WTC11 (cell line): ENCODE measurements at regions not wholly inside any gene's neighbourhood (a gene's known extent, or its start where the extent isn't known, plus 50 kb on each side); places are given as distances from the start of the nearest gene placed in this dataset.

ENCODE experiments used
- ATAC-seq: fragments of 200-7000 bp; cut with Tn5 transposase; 2 replicates; pipeline ENCODE4 v1.10.0; 2021; ENCODE audit warnings: mild to moderate bottlenecking, moderate library complexity
- CTCF ChIA-PET: fragments of 300-600 bp; sonication (Branson Sonifier 250); formaldehyde crosslinking; loops from one replicate; lab custom pipeline; 2021; ENCODE audit warnings: antibody characterized with exemption; lab: Charles Lee
- POLR2A ChIA-PET: fragments of 350-600 bp; sonication (Branson Sonifier 250); formaldehyde crosslinking; loops from one replicate; lab custom pipeline; 2021; ENCODE audit warnings: antibody characterized with exemption; lab: Charles Lee
- DNase-seq: peaks from one replicate; pipeline ENCODE4 v3.0.0; 2021; ENCODE audit warnings: low spot score
- H3K27ac Mint-ChIP-seq: 2 replicates; pipeline ENCODE4 v1.8.0; 2021; ENCODE audit warnings: mixed read lengths
- H3K27me3 Mint-ChIP-seq: 2 replicates; pipeline ENCODE4 v1.8.0; 2021; ENCODE audit warnings: low read depth, mild to moderate bottlenecking, moderate library complexity, mixed read lengths
- H3K36me3 Mint-ChIP-seq: 2 replicates; pipeline ENCODE4 v1.8.0; 2021; ENCODE audit warnings: mixed read lengths
- H3K4me1 Mint-ChIP-seq: 2 replicates; pipeline ENCODE4 v1.8.0; 2022; ENCODE audit warnings: mixed read lengths
- H3K4me3 Mint-ChIP-seq: 2 replicates; pipeline ENCODE4 v1.8.0; 2021; ENCODE audit warnings: mild to moderate bottlenecking, moderate library complexity, mixed read lengths
- H3K9me3 Mint-ChIP-seq: 2 replicates; pipeline ENCODE4 v1.8.0; 2021; ENCODE audit warnings: mixed read lengths
- CBFB ChIP-seq: sonication (generic); formaldehyde crosslinking; IDR thresholded peaks from 2 replicates; pipeline ENCODE4 v1.8.1; 2022; ENCODE audit warnings: mild to moderate bottlenecking, low read depth, missing genetic modification reagents
- CDX4 ChIP-seq: fragments of 250-450 bp; sonication (Bioruptor Pico); IDR thresholded peaks from 2 replicates; pipeline ENCODE4 v1.9.0; 2021; ENCODE audit warnings: moderate library complexity, mild to moderate bottlenecking, inconsistent platforms, borderline replicate concordance
- CREB1 ChIP-seq: sonication (generic); formaldehyde crosslinking; IDR thresholded peaks from 2 replicates; pipeline ENCODE4 v1.8.0; 2023; ENCODE audit warnings: mild to moderate bottlenecking, missing genetic modification reagents
- EMX1 ChIP-seq: fragments of 250-450 bp; sonication (Bioruptor Pico); IDR thresholded peaks from 2 replicates; pipeline ENCODE4 v1.8.0; 2021; ENCODE audit warnings: mild to moderate bottlenecking
- FOXK1 ChIP-seq: sonication (generic); formaldehyde crosslinking; IDR thresholded peaks from 2 replicates; pipeline ENCODE4 v1.8.0; 2022; ENCODE audit warnings: mild to moderate bottlenecking, moderate library complexity, missing genetic modification reagents
- JAZF1 ChIP-seq: fragments of 250-450 bp; sonication (Bioruptor Pico); IDR thresholded peaks from 2 replicates; pipeline ENCODE4 v1.9.0; 2021; ENCODE audit warnings: moderate library complexity, mild to moderate bottlenecking, inconsistent platforms
- MXD4 ChIP-seq: fragments of 250-450 bp; sonication (Bioruptor Pico); IDR thresholded peaks from 2 replicates; pipeline ENCODE4 v1.8.0; 2021; ENCODE audit warnings: mild to moderate bottlenecking, moderate library complexity, borderline replicate concordance
- MYBL2 ChIP-seq: sonication (generic); formaldehyde crosslinking; IDR thresholded peaks from 2 replicates; pipeline ENCODE4 v1.8.1; 2023; ENCODE audit warnings: mild to moderate bottlenecking, moderate library complexity, missing genetic modification reagents
- NR3C1 ChIP-seq: sonication (generic); formaldehyde crosslinking; conservative IDR thresholded peaks from 2 replicates; pipeline ENCODE4 v1.8.1; 2023; ENCODE audit warnings: low read depth, mild to moderate bottlenecking, missing genetic modification reagents
- RORB ChIP-seq: fragments of 250-450 bp; sonication (Bioruptor Pico); IDR thresholded peaks from 2 replicates; pipeline ENCODE4 v1.9.0; 2021; ENCODE audit warnings: mild to moderate bottlenecking
- SMAD3 ChIP-seq: sonication (generic); formaldehyde crosslinking; IDR thresholded peaks from 2 replicates; pipeline ENCODE4 v1.8.0; 2022; ENCODE audit warnings: missing genetic modification reagents, mild to moderate bottlenecking, borderline replicate concordance
- TEAD4 ChIP-seq: sonication (generic); formaldehyde crosslinking; IDR thresholded peaks from 2 replicates; pipeline ENCODE4 v1.8.0; 2022; ENCODE audit warnings: mild to moderate bottlenecking, missing genetic modification reagents
- USF1 ChIP-seq: sonication (generic); formaldehyde crosslinking; IDR thresholded peaks from 2 replicates; pipeline ENCODE4 v1.8.0; 2022; ENCODE audit warnings: mild to moderate bottlenecking, missing genetic modification reagents
- ZNF138 ChIP-seq: sonication (generic); formaldehyde crosslinking; conservative IDR thresholded peaks from 2 replicates; pipeline ENCODE4 v1.8.1; 2022; ENCODE audit warnings: mild to moderate bottlenecking, moderate library complexity, missing genetic modification reagents
- ZNF396 ChIP-seq: fragments of 250-450 bp; sonication (Bioruptor Pico); IDR thresholded peaks from 2 replicates; pipeline ENCODE4 v1.8.0; 2021; ENCODE audit warnings: mild to moderate bottlenecking, moderate library complexity, borderline replicate concordance
- TF ChIP-seq, protein P1 (sequence below): sonication (generic); formaldehyde crosslinking; IDR thresholded peaks from 2 replicates; pipeline ENCODE4 v1.8.1; 2023; ENCODE audit warnings: mild to moderate bottlenecking, missing genetic modification reagents
- TF ChIP-seq, protein P2 (sequence below): sonication (generic); formaldehyde crosslinking; IDR thresholded peaks from 2 replicates; pipeline ENCODE4 v1.8.1; 2023; ENCODE audit warnings: mild to moderate bottlenecking, missing genetic modification reagents
- TF ChIP-seq, protein P3 (sequence below): sonication (generic); formaldehyde crosslinking; IDR thresholded peaks from 2 replicates; pipeline ENCODE4 v1.8.0; 2022; ENCODE audit warnings: mild to moderate bottlenecking, missing genetic modification reagents
- TF ChIP-seq, protein P4 (sequence below): sonication (generic); formaldehyde crosslinking; IDR thresholded peaks from 2 replicates; pipeline ENCODE4 v1.8.1; 2023; ENCODE audit warnings: mild to moderate bottlenecking, missing genetic modification reagents, moderate library complexity

DNA sequence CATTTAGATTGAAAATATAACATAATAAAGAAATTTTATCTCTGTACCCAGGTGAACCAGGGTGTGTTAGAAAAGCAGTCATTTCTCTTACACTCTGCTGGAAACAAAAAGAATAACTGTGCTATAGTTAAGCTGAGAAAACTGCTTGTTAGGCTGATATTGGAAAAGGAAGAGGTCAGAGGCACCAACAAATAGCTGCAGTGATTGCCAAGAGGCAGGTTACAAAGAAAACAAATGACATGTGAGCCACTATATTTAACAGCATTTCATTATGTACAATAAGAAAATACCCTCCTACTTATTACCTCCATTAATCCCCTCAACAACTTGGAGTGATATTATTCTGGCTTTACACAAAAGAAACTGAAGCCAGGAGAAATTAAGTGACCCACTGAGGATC, 607.9 kb upstream of the TLE4 start (continued):
- TF ChIP-seq MXD4 (CRISPR knock-in tag) = no peak
- no peak for TF ChIP-seq CDX4 (CRISPR knock-in tag)
- TF ChIP-seq CREB1 (CRISPR knock-in tag) = no peak
- no peak for TF ChIP-seq ZNF396 (CRISPR knock-in tag)
- no peak for TF ChIP-seq RORB
- TF ChIP-seq SMAD3 = no peak
- no peak for TF ChIP-seq FOXK1 (CRISPR knock-in tag)
- TF ChIP-seq, all 79 proteins: peak for 0

- H3K36me3 Mint-ChIP-seq = peaks cover 15% of the 10 kb centered on the region
- DNase-seq = no peak
- peaks cover 18% of the 10 kb centered on the region for H3K9me3 Mint-ChIP-seq
- H3K27me3 Mint-ChIP-seq = no peaks in the 10 kb centered on the region
- TF ChIP-seq JAZF1 = no peak
- no peak for TF ChIP-seq CREB1 (CRISPR knock-in tag)
- no peak for TF ChIP-seq USF1 (CRISPR knock-in tag)
- no peak for TF ChIP-seq MYBL2 (CRISPR knock-in tag)
- no peak for TF ChIP-seq EMX1
- TF ChIP-seq, protein P1, sequence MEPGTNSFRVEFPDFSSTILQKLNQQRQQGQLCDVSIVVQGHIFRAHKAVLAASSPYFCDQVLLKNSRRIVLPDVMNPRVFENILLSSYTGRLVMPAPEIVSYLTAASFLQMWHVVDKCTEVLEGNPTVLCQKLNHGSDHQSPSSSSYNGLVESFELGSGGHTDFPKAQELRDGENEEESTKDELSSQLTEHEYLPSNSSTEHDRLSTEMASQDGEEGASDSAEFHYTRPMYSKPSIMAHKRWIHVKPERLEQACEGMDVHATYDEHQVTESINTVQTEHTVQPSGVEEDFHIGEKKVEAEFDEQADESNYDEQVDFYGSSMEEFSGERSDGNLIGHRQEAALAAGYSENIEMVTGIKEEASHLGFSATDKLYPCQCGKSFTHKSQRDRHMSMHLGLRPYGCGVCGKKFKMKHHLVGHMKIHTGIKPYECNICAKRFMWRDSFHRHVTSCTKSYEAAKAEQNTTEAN = no peak
- TF ChIP-seq CBFB (CRISPR knock-in tag) = no peak
- no peak for TF ChIP-seq ZNF138 (CRISPR knock-in tag)
- no peak for TF ChIP-seq TEAD4 (CRISPR knock-in tag)
- TF ChIP-seq, protein P2, sequence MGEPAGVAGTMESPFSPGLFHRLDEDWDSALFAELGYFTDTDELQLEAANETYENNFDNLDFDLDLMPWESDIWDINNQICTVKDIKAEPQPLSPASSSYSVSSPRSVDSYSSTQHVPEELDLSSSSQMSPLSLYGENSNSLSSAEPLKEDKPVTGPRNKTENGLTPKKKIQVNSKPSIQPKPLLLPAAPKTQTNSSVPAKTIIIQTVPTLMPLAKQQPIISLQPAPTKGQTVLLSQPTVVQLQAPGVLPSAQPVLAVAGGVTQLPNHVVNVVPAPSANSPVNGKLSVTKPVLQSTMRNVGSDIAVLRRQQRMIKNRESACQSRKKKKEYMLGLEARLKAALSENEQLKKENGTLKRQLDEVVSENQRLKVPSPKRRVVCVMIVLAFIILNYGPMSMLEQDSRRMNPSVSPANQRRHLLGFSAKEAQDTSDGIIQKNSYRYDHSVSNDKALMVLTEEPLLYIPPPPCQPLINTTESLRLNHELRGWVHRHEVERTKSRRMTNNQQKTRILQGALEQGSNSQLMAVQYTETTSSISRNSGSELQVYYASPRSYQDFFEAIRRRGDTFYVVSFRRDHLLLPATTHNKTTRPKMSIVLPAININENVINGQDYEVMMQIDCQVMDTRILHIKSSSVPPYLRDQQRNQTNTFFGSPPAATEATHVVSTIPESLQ (CRISPR knock-in tag) = no peak
- no peak for TF ChIP-seq SMAD3
- TF ChIP-seq, protein P3, sequence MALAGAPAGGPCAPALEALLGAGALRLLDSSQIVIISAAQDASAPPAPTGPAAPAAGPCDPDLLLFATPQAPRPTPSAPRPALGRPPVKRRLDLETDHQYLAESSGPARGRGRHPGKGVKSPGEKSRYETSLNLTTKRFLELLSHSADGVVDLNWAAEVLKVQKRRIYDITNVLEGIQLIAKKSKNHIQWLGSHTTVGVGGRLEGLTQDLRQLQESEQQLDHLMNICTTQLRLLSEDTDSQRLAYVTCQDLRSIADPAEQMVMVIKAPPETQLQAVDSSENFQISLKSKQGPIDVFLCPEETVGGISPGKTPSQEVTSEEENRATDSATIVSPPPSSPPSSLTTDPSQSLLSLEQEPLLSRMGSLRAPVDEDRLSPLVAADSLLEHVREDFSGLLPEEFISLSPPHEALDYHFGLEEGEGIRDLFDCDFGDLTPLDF = no peak
- no peak for TF ChIP-seq NR3C1
- TF ChIP-seq, protein P4, sequence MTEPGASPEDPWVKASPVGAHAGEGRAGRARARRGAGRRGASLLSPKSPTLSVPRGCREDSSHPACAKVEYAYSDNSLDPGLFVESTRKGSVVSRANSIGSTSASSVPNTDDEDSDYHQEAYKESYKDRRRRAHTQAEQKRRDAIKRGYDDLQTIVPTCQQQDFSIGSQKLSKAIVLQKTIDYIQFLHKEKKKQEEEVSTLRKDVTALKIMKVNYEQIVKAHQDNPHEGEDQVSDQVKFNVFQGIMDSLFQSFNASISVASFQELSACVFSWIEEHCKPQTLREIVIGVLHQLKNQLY = no peak
- no peak for TF ChIP-seq CDX4 (CRISPR knock-in tag)
- no peak overlapping the region for H3K4me3 Mint-ChIP-seq
- CTCF ChIA-PET = no interaction called here
- POLR2A ChIA-PET = no interaction called here
- no peak overlapping the region for H3K27ac Mint-ChIP-seq
- ATAC-seq = no peak
- H3K4me1 Mint-ChIP-seq = peaks cover 44% of the 10 kb centered on the region
Measured at GRCh38 chr9:78967596-78968217, 604.1 kb upstream of the TLE4 start.
